ENCODE measurements at regions not wholly inside any gene's neighbourhood (a gene's known extent, or its start where the extent isn't known, plus 50 kb on each side); places are given as distances from the start of the nearest gene placed in this dataset.
"Not testable (repeated sequence)": the region's sequence is repeated elsewhere in the genome, so short reads cannot be mapped to it uniquely, and the experiment has no call there.

DNA sequence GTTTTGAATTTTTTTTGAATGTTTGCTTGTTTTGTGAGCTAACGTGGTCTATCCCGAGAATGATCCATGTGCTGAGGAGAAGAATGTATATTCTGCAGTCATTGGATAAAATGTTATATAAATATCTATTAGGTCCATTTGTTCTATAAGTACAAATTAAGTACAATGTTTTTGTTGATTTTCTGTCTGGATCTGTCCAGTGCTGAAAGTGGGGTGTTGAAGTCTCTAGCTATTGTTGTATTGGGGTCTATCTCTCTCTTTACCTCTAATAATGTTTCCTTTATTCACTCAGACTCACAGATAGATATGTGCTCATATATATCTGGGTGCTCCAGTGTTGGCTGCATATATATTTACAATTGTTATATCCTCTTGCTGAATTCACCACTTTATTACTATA lies 144.8 kb upstream of the SETMAR start:
- no peak for DNase-seq

GRCh38 chr3:4162096-4162495 lies 141.1 kb upstream of the SETMAR start:
- no peak for DNase-seq

DNA sequence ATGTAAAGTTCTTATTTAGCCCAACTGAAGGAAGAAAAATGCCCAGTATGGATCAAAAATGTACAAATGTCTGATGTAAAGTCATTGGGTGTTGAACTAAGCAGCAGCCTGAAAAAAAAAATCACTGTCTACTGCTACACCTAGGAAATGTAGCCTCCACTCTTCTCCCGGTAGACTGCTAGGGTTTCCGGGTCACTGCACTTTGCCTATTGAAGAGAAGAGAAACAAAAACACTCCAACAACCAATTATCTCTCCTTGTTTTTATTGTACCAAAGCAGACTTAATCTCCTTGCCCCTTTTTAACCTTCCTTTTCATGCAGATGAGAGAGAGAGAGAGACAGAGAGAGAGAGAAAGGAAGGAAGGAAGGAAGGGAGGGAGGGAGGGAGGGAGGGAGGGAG lies 140.2 kb upstream of the SETMAR start:
- DNase-seq: no peak

DNA sequence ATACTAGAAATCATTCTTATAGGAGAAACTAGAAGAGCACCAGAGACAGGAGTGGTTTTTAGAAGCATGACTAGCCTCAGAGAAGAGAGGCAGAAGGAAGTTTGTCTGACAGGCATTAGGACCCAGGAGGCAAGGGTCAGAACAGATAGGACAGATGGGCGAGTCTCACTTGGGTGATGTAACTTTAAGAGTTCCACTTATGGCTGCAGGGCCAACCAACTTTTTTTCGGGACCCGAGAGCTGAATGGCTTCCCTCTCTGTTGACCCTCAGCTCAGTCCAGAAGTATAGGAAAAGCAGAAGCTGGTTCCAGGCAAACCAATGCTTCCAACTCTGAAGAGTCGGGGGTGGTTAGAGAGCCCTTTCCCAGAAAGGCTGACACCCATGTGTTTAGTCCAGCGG lies 136.6 kb upstream of the SETMAR start:
- DNase-seq: peak; percentile 14

DNA sequence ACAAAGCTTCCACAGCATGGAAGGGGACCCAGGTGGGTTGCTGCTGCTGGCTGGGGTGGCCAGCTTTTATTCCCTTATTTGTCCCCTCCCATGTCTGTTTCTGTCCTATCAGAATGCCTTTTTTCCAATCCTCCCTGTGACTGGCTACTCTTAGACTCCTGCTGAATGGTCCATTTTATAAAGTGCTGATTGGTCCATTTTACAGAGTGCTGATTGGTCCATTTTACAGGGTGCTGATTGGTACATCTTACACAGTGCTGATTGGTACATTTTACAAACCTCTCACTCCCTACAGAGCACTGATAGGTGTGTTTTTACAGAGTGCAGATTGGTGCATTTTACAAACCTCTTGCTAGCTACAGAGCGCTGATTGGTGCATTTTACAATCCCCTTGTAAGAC lies 135.9 kb upstream of the SETMAR start:
- DNase-seq: not testable (repeated sequence)

GRCh38 chr3:4174791-4175190 lies 128.4 kb upstream of the SETMAR start:
- DNase-seq: no peak

DNA sequence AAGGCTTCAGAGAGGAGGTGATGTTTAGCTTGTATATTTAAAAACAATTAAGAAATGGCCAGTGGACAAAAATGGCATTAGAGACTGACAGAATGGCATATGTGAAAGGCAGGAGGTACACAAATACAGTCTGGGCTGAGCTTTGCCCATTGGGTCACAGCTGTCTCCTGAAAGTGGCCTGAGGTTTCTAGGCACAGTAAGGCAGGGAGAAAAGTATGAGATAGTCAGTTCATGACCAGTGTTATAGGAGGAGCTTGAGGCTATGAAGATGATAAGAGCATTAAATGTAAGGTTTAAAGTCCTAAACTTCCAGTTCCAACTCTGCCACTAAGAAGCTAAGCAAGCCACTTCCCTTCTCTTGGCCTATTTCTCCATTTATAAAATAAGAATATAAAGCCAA lies 111.2 kb upstream of the SETMAR start:
- no peak for DNase-seq

DNA sequence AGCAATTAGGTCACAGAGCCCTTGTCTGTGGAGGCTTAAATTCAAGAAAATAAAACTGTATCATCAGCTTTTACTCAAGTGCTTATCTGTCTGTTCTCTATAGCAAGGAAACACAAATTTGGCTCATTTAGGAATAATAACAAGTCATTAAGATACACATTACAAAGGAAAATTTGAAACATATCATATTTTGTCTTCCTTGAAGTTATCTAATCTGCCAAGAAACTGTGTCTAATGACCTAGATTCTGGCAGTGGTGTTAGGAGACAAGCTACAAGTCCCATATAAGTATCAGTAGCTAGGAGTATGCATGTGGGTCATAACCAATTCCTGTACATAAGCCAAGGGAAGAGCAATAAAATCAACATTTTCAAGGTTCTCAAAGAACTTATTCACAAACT lies 108.2 kb upstream of the SETMAR start:
- DNase-seq: no peak

GRCh38 chr3:4196506-4197147 lies 106.5 kb upstream of the SETMAR start:
- no peak for DNase-seq

- DNase-seq: no peak
These were observed 105.5 kb upstream of the SETMAR start for GRCh38 chr3:4197670-4198069.

DNA sequence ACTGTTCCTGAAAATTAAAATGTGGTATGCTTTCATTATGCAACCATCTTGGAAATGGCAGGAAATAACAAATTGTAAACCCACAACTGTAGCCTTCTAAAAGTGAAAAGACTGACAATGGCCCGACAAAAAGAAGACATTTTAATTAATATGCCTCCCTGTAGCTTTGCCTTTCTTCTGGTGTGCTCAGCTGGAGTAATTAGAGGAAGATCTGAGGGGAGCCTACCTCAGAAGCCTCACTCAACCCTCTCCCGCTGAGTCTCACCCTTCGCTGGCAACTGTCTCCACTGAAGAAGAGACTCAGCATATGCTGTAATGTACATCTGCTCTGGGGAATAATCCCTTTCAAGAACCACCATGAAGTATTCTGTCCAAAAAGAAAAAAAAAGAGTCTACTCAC lies 104.7 kb upstream of the SETMAR start:
- no peak for DNase-seq

DNA sequence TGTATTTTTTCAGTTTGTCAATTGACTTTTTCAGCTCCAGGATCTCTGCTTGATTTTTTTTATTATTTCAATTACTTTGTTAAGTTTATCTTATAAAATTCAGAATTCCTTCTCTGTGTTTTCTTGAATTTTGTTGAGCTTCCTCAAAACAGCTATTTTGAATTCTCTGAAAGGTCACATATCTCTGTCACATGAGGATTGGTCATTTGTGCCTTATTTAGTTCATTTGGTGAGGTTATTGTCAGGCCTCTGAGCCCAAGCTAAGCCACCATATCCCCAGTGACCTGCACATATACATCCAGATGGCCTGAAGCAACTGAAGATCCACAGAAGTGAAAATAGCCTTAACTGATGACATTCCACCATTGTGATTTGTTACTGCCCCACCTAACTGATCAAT lies 98.4 kb upstream of the SETMAR start:
- DNase-seq: not testable (repeated sequence)

- DNase-seq: peak; percentile 60
These were observed 95.5 kb upstream of the SETMAR start for GRCh38 chr3:4207672-4208071.

DNA sequence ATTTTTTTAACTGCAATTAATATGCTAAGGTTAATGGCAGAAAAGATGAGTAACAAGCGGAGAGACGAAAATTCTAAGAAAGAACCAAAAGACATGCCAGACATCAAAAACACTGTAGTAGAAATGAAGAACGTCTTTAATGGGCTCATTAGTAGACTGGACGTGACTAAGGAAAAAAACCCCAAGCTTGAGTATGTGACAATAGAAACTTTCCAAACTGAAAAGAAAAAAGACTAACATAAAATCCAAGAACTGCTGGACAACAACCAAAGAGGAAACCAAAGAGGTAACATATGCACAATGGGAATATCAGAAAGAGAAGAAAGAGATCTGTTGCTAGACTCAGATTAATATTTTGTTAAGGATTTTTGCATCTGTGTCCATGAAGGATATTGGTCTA lies 94.6 kb upstream of the SETMAR start:
- no peak for DNase-seq

GRCh38 chr3:4211610-4212009 lies 91.6 kb upstream of the SETMAR start:
- DNase-seq: no peak

DNA sequence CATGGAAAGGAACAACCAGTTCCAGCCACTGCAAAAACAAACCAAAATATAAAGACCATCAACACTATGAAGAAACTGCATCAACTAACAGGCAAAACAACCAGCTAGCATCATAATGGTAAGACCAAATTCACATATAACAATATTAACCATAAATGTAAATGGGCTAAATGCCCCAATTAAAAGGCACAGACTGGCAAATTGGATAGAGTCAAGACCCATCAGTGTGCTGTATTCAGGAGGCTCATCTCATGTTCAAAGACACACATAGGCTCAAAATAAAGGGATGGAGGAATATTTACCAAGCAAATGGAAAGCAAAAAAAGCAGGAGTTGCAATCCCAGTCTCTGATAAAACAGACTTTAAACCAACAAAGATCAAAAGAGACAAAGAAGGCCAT lies 89.7 kb upstream of the SETMAR start:
- not testable (repeated sequence) for DNase-seq

DNA sequence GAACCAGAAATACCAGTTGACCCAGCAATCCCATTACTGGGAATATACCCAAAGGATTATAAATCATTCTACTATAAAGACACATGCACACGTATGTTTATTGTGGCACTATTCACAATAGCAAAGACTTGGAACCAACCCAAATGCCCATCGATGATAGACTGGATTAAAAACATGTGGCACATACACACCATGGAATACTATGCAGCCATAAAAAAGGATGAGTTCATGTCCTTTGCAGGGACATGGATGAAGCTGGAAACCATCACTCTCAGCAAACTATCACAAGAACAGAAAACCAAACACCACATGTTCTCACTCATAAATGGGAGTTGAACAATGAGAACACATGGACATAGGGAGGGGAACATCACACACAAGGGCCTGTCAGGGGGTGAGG lies 86.2 kb upstream of the SETMAR start:
- not testable (repeated sequence) for DNase-seq

- DNase-seq: no peak
These were observed 84.5 kb upstream of the SETMAR start for GRCh38 chr3:4218456-4219226.

- DNase-seq: no peak
These were observed 84.0 kb upstream of the SETMAR start for GRCh38 chr3:4219227-4219568.

- no peak for DNase-seq
These were observed 83.1 kb upstream of the SETMAR start for GRCh38 chr3:4220065-4220464.

DNA sequence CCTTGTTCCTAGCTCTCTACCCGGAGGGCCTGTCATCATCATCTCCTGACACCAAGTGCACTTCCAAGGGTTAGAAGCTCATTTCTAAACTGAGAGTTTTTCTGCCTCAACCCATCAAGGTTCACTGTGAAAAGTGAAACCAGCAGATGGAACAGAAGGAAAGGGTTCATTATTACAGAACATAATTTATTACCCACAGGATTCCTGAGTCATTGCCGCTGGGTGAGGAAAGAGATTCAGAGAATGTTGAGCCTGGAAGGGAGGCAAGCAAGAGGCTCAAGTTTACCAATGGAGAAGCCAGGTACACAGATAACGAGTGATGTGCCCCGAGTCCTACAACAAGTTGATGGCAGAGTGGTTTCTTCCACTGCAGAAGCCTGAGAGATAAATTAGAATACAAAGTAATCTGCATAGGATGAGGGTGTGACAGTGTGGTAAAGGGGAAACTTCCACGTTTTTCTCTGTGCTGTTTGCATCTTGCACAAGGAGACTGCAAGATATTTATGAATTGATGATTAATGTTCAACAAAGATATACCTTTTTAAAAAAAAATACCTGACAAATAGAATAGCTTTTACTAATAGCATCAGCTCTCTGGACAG lies 80.5 kb upstream of the SETMAR start:
- no peak for DNase-seq

DNA sequence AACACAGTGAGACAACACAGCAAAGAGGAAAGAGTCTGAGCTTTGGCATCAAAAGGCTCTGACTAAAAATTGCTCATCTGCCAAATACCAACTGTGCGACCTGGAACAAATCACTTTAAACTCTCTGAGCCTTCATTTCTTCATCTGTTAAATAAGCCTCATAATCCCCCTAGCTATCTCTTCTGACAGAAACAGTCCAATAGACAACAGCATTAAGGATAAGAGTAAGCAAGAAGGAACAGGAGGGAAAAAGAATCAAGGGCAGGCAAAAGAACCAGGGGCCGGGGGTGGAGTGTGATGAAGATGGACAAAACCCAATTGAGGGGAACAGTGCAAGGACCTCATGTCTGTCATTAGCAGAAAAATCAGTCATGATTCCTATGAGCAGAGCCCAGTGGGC lies 79.4 kb upstream of the SETMAR start:
- DNase-seq: no peak

DNA sequence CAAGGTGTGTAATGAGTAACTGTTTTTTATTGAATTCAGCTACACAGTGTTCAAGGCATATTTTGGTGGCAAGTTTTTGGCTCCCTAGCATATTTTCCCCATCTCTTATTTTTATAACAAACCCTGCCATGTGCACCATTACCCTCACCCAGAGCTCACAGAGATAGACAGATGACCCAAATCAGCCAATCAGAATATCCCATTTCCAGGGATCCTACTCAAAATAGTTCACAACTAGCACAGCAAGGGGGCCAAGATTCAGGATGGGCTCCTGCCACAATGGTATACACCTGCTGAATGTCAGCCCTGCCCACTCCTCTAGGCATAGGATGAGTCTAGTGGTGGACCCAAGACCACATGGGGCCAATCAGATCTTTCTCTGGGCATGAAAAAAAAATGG lies 78.8 kb upstream of the SETMAR start:
- DNase-seq: no peak

- DNase-seq: no peak
These were observed 78.1 kb upstream of the SETMAR start for GRCh38 chr3:4225005-4225471.
